IPS-18a (cell line): ENCODE measurements at regions not wholly inside any gene's neighbourhood (a gene's known extent, or its start where the extent isn't known, plus 50 kb on each side); places are given as distances from the start of the nearest gene placed in this dataset.

Source experiments
- H3K27ac ChIP-seq: one replicate; pipeline ENCODE4 v1.5.1; 2013; ENCODE audit warnings: low read length
- H3K27me3 ChIP-seq: one replicate; pipeline ENCODE4 v1.6.1; 2013; ENCODE audit warnings: mild to moderate bottlenecking, low read length; ENCODE audit not compliant: control insufficient read depth, insufficient read depth
- H3K36me3 ChIP-seq: one replicate; pipeline ENCODE4 v1.6.1; 2013; ENCODE audit warnings: low read depth, low read length; ENCODE audit not compliant: control insufficient read depth
- H3K4me1 ChIP-seq: one replicate; pipeline ENCODE4 v1.6.1; 2013; ENCODE audit warnings: low read depth, low read length; ENCODE audit not compliant: control insufficient read depth
- H3K4me3 ChIP-seq: one replicate; pipeline ENCODE4 v1.5.1; 2013; ENCODE audit warnings: low read length
- H3K9ac ChIP-seq: one replicate; pipeline ENCODE4 v1.6.1; 2013; ENCODE audit warnings: mild to moderate bottlenecking, low read length, moderate library complexity
- H3K9me3 ChIP-seq: one replicate; pipeline ENCODE4 v1.6.1; 2013; ENCODE audit warnings: low read depth, low read length; ENCODE audit not compliant: control insufficient read depth

DNA sequence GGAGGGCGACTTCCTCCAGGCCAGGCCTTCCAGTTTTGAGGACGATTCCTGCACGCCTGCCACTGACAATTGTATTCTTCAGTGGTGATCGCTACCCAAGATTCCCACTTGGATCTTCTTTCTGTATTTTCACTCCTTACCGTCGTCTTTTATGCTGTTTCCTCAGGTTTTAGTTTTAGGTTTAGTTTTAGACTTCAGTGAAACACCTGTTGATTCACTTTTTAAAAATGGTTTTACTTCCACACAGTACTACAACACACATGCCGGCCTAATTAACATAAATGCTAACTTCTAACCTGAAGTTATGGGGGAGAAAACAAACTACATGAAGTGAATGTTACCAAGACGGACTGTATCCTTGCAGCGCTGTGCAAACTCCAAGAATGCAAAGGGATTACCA is 530.6 kb upstream of the MGMT start:
- Histone ChIP-seq H3K27me3 (no peaks in the 10 kb centered on the region), H3K4me1 (no peaks in the 10 kb centered on the region), H3K27ac (no peak overlapping the region), H3K36me3 (no peaks in the 10 kb centered on the region), H3K9ac (no peak overlapping the region), H3K9me3 (no peaks in the 10 kb centered on the region), H3K4me3 (no peak overlapping the region)

DNA sequence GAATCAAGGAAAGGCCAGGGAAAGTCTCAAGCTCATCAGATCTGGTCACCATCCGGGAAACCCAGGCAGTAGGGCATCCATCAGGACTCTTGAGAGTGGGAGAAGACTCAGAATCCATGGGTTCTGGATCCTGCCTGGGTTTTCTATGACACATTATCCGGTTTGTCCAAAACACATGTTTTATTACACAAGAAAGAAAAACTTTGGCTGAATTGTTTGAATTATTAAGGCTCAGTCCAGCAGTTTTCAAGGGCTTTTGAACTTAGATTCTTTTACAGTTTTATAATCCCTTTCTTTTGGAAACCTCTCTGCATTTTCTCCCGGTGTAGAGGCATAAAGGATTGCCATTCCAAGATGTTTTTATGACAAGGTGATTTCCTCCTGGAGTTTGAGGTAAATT is 528.5 kb upstream of the MGMT start:
- Histone ChIP-seq H3K27me3 (no peaks in the 10 kb centered on the region), H3K36me3 (no peaks in the 10 kb centered on the region), H3K27ac (no peak overlapping the region), H3K9ac (no peak overlapping the region), H3K9me3 (no peaks in the 10 kb centered on the region), H3K4me3 (no peak overlapping the region), H3K4me1 (no peaks in the 10 kb centered on the region)

DNA sequence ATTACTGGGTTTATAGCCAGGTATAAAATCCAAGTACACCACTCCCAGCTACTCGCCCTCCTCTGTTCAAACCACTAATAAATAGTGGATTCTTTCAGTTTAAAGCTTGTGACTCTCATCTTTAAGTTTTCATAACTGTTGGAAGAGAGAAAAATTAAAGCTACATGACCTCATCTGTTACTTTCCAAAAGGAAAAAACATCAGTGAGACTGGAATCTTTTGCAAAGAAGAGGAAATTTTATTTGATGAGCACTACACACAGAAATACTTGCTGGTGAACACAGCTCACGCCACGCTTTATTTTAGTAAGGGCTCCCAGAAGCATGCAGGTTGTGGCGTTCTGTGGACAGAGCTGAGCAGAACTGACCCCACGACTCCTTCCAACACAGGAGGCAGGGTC is 527.0 kb upstream of the MGMT start:
- H3K9ac ChIP-seq = no peak overlapping the region

DNA sequence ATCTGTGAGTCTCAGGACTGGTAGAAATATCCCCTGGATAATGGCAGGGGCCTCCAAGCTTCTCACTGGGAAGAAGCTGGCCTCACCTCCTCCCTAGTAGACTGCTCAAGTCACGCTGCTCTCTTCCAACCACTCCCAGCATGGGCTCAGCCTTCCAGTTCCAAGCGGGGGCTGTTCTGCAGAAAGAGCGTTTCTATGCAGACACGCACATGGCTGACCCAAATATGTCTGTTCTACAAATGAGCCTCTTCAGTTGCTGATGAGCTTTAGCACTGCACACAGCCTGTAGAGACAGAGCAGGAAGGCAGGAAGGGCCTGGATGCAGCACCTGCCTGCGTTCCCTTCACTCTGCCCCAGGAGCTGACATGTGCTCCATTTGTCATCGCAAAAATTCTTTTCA is 523.9 kb upstream of the MGMT start:
- Histone ChIP-seq H3K27me3 (no peaks in the 10 kb centered on the region), H3K27ac (no peak overlapping the region), H3K4me1 (no peaks in the 10 kb centered on the region), H3K4me3 (no peak overlapping the region), H3K9me3 (no peaks in the 10 kb centered on the region), H3K9ac (no peak overlapping the region), H3K36me3 (no peaks in the 10 kb centered on the region)

More for the DNA sequence above, 527.0 kb upstream of the MGMT start:
- H3K4me3 ChIP-seq = no peak overlapping the region
- no peaks in the 10 kb centered on the region for H3K4me1 ChIP-seq
- no peaks in the 10 kb centered on the region for H3K9me3 ChIP-seq
- no peak overlapping the region for H3K27ac ChIP-seq
- H3K27me3 ChIP-seq = no peaks in the 10 kb centered on the region
- H3K36me3 ChIP-seq = no peaks in the 10 kb centered on the region

DNA sequence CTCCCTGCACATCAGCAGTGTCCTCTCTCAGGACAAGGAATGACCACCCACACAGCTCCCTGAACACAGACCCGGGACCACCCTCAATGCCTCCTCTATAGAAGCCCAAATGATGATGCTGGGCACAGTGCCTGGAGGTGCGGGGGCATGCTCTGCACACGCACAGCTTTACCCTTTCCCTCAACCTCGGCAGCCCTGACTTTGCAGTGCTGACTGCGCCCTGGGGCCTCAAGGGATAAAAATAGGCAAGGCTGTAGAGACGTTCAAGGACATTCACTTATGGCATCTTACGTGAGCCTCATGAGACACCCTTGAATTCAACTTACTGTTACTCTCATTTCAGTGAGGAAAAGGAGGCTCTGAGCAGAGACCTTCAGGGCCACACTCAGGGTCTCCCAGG is 521.6 kb upstream of the MGMT start:
- Histone ChIP-seq H3K4me3 (no peak overlapping the region), H3K27me3 (no peaks in the 10 kb centered on the region), H3K9ac (no peak overlapping the region), H3K36me3 (no peaks in the 10 kb centered on the region), H3K27ac (no peak overlapping the region), H3K4me1 (no peaks in the 10 kb centered on the region), H3K9me3 (no peaks in the 10 kb centered on the region)

DNA sequence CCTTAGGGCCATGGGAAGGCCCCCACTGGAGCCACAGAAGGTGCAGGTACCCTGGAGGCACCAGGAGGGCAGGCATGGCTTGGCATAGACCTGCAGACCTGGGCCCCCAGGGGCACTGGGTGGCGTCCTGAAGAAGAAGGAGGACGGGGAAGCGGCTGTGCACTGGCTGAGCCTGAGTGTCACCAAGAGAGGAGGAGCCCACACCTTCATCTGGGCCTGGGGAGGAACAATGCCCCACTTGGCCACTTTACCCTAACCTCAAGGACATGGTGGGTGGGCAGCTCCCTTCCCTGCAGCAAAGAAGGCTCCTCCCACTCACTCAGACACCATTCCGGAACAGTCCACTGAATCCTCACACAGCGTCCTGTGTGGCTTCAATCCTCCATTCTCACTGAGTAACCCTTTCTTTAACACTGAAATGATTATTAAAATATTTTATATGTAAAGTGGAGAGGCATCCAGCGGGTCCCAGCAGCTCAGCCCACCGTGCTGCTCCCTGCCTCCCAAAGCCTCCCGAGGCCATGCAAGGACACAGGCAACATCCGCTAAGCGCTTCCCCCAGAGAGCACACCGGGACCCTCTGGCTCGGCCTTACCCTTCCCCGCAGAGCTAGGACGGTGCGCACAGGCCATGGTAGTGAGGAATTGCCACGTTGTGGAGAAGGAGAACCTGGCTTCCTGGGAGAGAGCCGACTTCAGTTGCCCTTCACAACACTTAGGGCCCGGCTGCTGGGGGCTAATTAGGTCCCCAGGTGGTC is 516.7 kb upstream of the MGMT start:
- Histone ChIP-seq H3K4me3 (no peak overlapping the region), H3K9me3 (no peaks in the 10 kb centered on the region), H3K4me1 (no peaks in the 10 kb centered on the region)

DNA sequence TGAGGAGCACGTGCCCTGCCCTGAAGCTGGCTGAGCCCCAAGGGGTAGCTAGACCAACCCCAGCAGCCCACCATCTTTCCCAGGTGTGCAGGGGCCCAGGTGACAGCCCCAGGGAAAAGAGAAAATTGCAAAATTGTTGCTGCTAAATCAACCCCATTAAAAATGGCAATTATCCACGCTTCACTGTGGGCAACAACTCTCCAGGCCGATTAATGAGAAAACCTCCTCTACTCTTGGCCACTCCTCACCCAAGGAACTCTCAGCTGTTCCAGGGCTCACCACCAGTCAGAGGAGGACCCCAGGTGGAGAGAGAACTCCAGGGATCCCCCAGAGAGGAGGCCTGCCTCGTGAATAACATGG is 516.1 kb upstream of the MGMT start:
- no peaks in the 10 kb centered on the region for H3K36me3 ChIP-seq
- H3K27ac ChIP-seq = no peak overlapping the region
- H3K4me3 ChIP-seq = no peak overlapping the region
- no peaks in the 10 kb centered on the region for H3K27me3 ChIP-seq
- H3K9ac ChIP-seq = no peak overlapping the region
- no peaks in the 10 kb centered on the region for H3K9me3 ChIP-seq
- H3K4me1 ChIP-seq = no peaks in the 10 kb centered on the region

More for the DNA sequence above, 516.7 kb upstream of the MGMT start:
- Histone ChIP-seq H3K36me3 (no peaks in the 10 kb centered on the region), H3K9ac (no peak overlapping the region), H3K27me3 (no peaks in the 10 kb centered on the region), H3K27ac (no peak overlapping the region)

DNA sequence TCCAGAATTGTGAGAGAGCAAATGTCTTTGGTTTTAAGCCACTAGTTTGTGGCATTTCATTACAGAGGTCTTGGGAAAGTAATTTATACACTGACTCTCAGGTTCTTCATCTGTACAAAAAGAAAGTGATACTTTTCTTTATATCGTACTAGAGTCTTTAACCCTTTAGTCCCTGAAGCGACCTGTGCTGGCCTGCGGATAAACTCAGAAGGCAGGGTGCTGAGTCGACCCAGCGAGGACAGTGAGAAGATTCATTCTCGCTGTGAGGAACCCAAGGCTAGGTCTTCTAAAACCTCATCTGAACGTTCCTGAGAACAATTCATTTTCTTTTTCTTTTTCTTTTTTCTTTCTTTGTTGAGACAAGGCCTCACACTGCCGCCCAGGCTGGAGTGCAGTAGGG is 514.2 kb upstream of the MGMT start:
- no peaks in the 10 kb centered on the region for H3K9me3 ChIP-seq
- no peak overlapping the region for H3K9ac ChIP-seq
- no peak overlapping the region for H3K27ac ChIP-seq
- no peaks in the 10 kb centered on the region for H3K27me3 ChIP-seq
- H3K4me3 ChIP-seq = no peak overlapping the region
- no peaks in the 10 kb centered on the region for H3K36me3 ChIP-seq
- H3K4me1 ChIP-seq = no peaks in the 10 kb centered on the region

DNA sequence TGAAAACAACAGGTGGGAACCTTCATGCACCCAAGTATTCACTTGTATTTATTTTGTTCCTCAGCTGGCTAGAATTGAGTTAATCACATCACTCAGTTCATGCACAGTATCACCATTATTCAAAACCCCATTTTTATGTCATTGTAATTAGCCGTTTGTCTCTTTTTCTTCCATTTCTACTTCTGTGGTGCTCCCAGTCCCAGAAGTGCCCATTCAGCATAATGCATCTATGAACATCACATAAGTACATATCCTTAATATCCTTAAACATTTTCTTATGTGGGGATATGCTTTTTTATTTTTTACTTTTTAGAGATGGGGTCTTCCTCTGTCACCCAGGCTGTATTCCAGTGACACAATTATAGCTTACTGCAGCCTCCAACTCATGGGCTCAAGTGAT is 510.9 kb upstream of the MGMT start:
- H3K27me3 ChIP-seq = no peaks in the 10 kb centered on the region
- H3K27ac ChIP-seq = no peak overlapping the region
- H3K9me3 ChIP-seq = no peaks in the 10 kb centered on the region
- H3K4me1 ChIP-seq = no peaks in the 10 kb centered on the region
- no peaks in the 10 kb centered on the region for H3K36me3 ChIP-seq
- no peak overlapping the region for H3K4me3 ChIP-seq
- H3K9ac ChIP-seq = no peak overlapping the region

DNA sequence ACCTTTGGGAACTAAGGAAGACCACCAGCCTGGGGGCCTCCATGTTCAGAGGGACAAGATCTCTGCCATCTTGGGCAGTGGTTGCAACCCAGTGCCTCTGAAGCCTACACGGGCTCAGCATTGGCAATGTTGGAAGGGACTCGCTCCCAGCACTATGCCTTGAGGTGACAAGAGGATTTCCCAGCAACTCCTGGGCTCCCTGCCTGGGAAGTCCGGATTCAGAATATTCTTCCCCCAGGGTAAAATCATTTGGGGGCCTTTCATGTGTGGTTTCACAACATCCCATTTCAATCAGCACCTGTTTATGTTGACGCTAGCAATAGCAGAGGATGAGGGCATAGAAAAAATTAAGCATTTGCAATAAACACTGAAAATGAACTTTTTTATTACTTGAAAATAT is 509.8 kb upstream of the MGMT start:
- H3K9me3 ChIP-seq = no peaks in the 10 kb centered on the region
- H3K4me1 ChIP-seq = no peaks in the 10 kb centered on the region
- no peak overlapping the region for H3K27ac ChIP-seq
- H3K4me3 ChIP-seq = no peak overlapping the region
- H3K36me3 ChIP-seq = no peaks in the 10 kb centered on the region
- H3K27me3 ChIP-seq = no peaks in the 10 kb centered on the region
- H3K9ac ChIP-seq = no peak overlapping the region

DNA sequence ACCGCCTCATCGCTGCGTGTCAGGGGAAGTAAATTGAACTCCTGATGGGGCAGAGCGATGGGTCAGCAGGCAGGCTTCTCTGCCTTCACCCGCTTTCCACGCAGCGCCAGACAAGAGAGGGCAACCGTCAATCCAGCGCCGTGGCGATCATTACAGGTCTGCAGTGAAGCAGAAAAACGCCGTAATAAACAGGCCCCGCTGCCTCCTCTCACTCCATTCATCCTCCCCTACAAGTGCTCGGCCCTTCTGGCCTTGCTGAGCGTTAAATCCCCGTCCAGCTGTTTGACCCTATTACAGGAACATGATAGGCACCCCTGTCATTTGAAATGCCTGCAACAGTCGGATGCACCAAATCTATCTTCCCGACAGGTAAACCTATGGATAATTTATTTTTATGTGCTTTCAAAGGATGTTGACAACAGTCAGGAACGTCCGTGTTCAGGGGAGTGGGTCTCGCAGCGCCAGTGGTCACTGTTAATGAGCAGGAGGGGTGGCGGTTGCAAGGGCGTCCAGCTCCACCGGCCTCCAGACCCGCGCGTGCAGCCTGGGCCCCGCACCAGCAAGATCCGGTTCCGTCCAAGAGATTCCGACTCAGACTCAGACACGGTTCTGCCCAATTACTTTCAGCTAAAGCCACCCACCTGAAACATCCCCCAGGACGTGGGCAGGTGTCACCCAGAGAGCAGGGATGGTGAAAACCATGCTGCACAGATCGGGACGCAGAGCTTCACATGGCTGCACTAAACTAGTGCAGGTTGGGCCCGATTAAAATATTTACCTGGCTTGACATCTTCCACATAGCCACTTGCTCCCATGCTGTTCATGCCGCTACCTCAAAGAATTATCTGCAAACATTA is 508.0 kb upstream of the MGMT start:
- no peak overlapping the region for H3K4me3 ChIP-seq
- no peaks in the 10 kb centered on the region for H3K9me3 ChIP-seq
- H3K27me3 ChIP-seq = no peaks in the 10 kb centered on the region
- no peak overlapping the region for H3K27ac ChIP-seq
- no peak overlapping the region for H3K9ac ChIP-seq
- no peaks in the 10 kb centered on the region for H3K36me3 ChIP-seq
- no peaks in the 10 kb centered on the region for H3K4me1 ChIP-seq

DNA sequence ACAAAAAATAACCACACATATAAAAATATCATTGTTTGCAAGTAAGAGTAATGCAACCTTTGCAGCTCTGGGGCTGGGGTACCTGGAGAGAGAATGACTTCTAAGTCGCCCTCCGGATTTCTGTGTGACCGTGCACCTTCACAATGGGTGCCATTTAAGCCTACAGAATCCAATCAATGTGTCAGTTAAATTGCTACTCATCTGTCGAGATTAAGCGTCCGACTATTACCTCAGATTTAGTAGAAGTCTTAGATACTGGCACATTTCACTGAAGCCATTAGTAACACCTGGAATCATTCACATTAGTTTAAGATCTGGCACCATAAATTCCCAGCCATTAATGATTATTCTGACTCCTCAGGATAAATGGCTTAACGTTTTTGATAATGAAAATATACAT is 507.3 kb upstream of the MGMT start:
- no peak overlapping the region for H3K27ac ChIP-seq
- H3K36me3 ChIP-seq = no peaks in the 10 kb centered on the region
- no peak overlapping the region for H3K4me3 ChIP-seq
- H3K9me3 ChIP-seq = no peaks in the 10 kb centered on the region
- H3K27me3 ChIP-seq = no peaks in the 10 kb centered on the region
- no peak overlapping the region for H3K9ac ChIP-seq
- no peaks in the 10 kb centered on the region for H3K4me1 ChIP-seq
